ENCODE measurements at regions not wholly inside any gene's neighbourhood (a gene's known extent, or its start where the extent isn't known, plus 50 kb on each side); places are given as distances from the start of the nearest gene placed in this dataset.

DNA sequence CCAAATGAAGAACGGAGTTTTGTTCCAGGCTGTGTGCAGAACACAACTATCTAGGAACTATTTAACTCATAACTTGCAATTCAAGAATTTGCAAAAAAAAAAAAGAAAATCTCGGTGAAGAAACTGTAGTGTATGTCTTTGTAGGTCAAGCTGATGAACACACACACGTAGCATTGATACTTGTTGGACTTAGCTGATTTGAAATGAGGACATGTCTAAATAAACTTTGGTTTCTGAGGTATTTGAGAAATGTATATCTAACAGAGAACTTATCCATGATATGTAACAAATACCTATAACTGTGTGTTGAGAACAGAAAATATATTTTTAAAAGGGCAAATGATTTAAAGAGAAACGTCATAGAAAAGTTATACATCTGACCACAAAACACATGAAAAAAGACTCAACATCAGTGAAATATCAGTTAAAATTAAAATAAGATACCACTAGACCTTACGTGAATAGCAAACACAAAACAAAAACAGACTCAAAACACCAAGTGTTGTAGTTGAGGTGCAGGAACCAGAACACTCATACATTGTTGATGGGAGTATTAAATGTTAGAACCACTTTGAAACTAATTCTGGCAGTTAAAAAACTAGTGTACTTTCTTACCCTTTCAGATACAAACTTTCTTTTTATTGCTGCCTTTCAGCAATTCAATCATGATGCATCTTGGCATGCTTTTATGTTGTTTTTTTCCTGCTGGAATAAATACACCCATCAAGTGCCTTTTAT is 1535.8 kb upstream of the PCDH10 start:
- TF ChIP-seq CTCF (IDR thresholded peaks at IDR 0.05): no peak
- no peak for TF ChIP-seq POLR2A (IDR thresholded peaks at IDR 0.05)

Measured in right lobe of liver (tissue), 4 donors.